ENCODE measurements at regions not wholly inside any gene's neighbourhood (a gene's known extent, or its start where the extent isn't known, plus 50 kb on each side); places are given as distances from the start of the nearest gene placed in this dataset.

- H3K4me1 Mint-ChIP-seq (ENCODE audit: unreplicated experiment) = no peaks in the 10 kb centered on the region
- no peaks in the 10 kb centered on the region for H3K9me3 Mint-ChIP-seq (ENCODE audit: unreplicated experiment)
- H3K36me3 Mint-ChIP-seq (ENCODE audit: low read depth, unreplicated experiment) = no peaks in the 10 kb centered on the region
- TF ChIP-seq CTCF (IDR thresholded peaks at IDR 0.05; ENCODE audit: unreplicated experiment) = no peak
- no peak overlapping the region for H3K27ac Mint-ChIP-seq (ENCODE audit: unreplicated experiment)
- H3K27me3 Mint-ChIP-seq (ENCODE audit: unreplicated experiment) = no peaks in the 10 kb centered on the region
- no peak overlapping the region for H3K4me3 Mint-ChIP-seq (ENCODE audit: unreplicated experiment)
- DNase-seq (ENCODE audit: low spot score) = no peak
Measured at GRCh38 chr4:173707658-173708419, 177.8 kb upstream of the HAND2 start.

- Mint-ChIP-seq H3K4me1 (ENCODE audit: unreplicated experiment) (no peaks in the 10 kb centered on the region), H3K9me3 (ENCODE audit: unreplicated experiment) (no peaks in the 10 kb centered on the region), H3K27me3 (ENCODE audit: unreplicated experiment) (no peaks in the 10 kb centered on the region), H3K4me3 (ENCODE audit: unreplicated experiment) (no peak overlapping the region), H3K27ac (ENCODE audit: unreplicated experiment) (no peak overlapping the region), H3K36me3 (ENCODE audit: low read depth, unreplicated experiment) (no peaks in the 10 kb centered on the region)
- TF ChIP-seq CTCF (IDR thresholded peaks at IDR 0.05; ENCODE audit: unreplicated experiment) = no peak
- DNase-seq (ENCODE audit: low spot score) = no peak
Measured at GRCh38 chr4:173704201-173704600, 174.2 kb upstream of the HAND2 start.

- no peak overlapping the region for H3K4me3 Mint-ChIP-seq (ENCODE audit: unreplicated experiment)
- no peak for TF ChIP-seq CTCF (IDR thresholded peaks at IDR 0.05; ENCODE audit: unreplicated experiment)
- no peaks in the 10 kb centered on the region for H3K27me3 Mint-ChIP-seq (ENCODE audit: unreplicated experiment)
- no peaks in the 10 kb centered on the region for H3K36me3 Mint-ChIP-seq (ENCODE audit: low read depth, unreplicated experiment)
- no peak overlapping the region for H3K27ac Mint-ChIP-seq (ENCODE audit: unreplicated experiment)
- DNase-seq (ENCODE audit: low spot score) = no peak
- H3K9me3 Mint-ChIP-seq (ENCODE audit: unreplicated experiment) = no peaks in the 10 kb centered on the region
- H3K4me1 Mint-ChIP-seq (ENCODE audit: unreplicated experiment) = peaks cover 8% of the 10 kb centered on the region
Measured at GRCh38 chr4:173703021-173703420, 173.0 kb upstream of the HAND2 start.

GRCh38 chr4:173700650-173701049, 170.6 kb upstream of the HAND2 start:
- no peak for TF ChIP-seq CTCF (IDR thresholded peaks at IDR 0.05; ENCODE audit: unreplicated experiment)
- Mint-ChIP-seq H3K9me3 (ENCODE audit: unreplicated experiment) (no peaks in the 10 kb centered on the region), H3K4me3 (ENCODE audit: unreplicated experiment) (no peak overlapping the region), H3K27ac (ENCODE audit: unreplicated experiment) (no peak overlapping the region), H3K4me1 (ENCODE audit: unreplicated experiment) (peaks cover 11% of the 10 kb centered on the region), H3K27me3 (ENCODE audit: unreplicated experiment) (no peaks in the 10 kb centered on the region), H3K36me3 (ENCODE audit: low read depth, unreplicated experiment) (no peaks in the 10 kb centered on the region)
- no peak for DNase-seq (ENCODE audit: low spot score)

GRCh38 chr4:173699841-173700475, 169.9 kb upstream of the HAND2 start:
- no peak for DNase-seq (ENCODE audit: low spot score)
- Mint-ChIP-seq H3K27ac (ENCODE audit: unreplicated experiment) (no peak overlapping the region), H3K27me3 (ENCODE audit: unreplicated experiment) (no peaks in the 10 kb centered on the region), H3K4me3 (ENCODE audit: unreplicated experiment) (no peak overlapping the region), H3K9me3 (ENCODE audit: unreplicated experiment) (no peaks in the 10 kb centered on the region), H3K36me3 (ENCODE audit: low read depth, unreplicated experiment) (no peaks in the 10 kb centered on the region), H3K4me1 (ENCODE audit: unreplicated experiment) (peaks cover 11% of the 10 kb centered on the region)
- TF ChIP-seq CTCF (IDR thresholded peaks at IDR 0.05; ENCODE audit: unreplicated experiment) = no peak
